Prostate gland (tissue), 2 donors: ENCODE measurements at regions not wholly inside any gene's neighbourhood (a gene's known extent, or its start where the extent isn't known, plus 50 kb on each side); places are given as distances from the start of the nearest gene placed in this dataset.

Experiments used
- POLR2A ChIP-seq: fragments of 450-650 bp; IDR thresholded peaks from one replicate; pipeline ENCODE4 v1.6.1; 2016; ENCODE audit warnings: antibody characterized with exemption, mild to moderate bottlenecking
- POLR2AphosphoS5 ChIP-seq: sonication (generic); formaldehyde crosslinking; IDR thresholded peaks from one replicate; pipeline ENCODE4 v1.6.1; 2017; ENCODE audit warnings: antibody characterized with exemption
- TF ChIP-seq, protein P1 (sequence below), 4 experiments: fragments of 200-600 bp in 2 of 4; fragments of 450-650 bp in 2 of 4; sonication (generic) in 2 of 4; IDR thresholded peaks; 1 replicate in 3 of 4; 2 replicates in 1 of 4; pipeline ENCODE4 v1.5.1; 2016 to 2019; ENCODE audit warnings: antibody characterized with exemption in 4 of 4, mild to moderate bottlenecking in 2 of 4, moderate library complexity in 2 of 4

GRCh38 chr20:56978475-56978874 is 288.0 kb downstream of the BMP7 start:
- TF ChIP-seq, protein P1, sequence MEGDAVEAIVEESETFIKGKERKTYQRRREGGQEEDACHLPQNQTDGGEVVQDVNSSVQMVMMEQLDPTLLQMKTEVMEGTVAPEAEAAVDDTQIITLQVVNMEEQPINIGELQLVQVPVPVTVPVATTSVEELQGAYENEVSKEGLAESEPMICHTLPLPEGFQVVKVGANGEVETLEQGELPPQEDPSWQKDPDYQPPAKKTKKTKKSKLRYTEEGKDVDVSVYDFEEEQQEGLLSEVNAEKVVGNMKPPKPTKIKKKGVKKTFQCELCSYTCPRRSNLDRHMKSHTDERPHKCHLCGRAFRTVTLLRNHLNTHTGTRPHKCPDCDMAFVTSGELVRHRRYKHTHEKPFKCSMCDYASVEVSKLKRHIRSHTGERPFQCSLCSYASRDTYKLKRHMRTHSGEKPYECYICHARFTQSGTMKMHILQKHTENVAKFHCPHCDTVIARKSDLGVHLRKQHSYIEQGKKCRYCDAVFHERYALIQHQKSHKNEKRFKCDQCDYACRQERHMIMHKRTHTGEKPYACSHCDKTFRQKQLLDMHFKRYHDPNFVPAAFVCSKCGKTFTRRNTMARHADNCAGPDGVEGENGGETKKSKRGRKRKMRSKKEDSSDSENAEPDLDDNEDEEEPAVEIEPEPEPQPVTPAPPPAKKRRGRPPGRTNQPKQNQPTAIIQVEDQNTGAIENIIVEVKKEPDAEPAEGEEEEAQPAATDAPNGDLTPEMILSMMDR (IDR thresholded peaks at IDR 0.05), result no peak
- TF ChIP-seq POLR2A (no peak), POLR2AphosphoS5 (no peak)
